22Rv1 (cell line): ENCODE measurements at regions not wholly inside any gene's neighbourhood (a gene's known extent, or its start where the extent isn't known, plus 50 kb on each side); places are given as distances from the start of the nearest gene placed in this dataset.
A peak's percentile ranks its signal among the peaks of the same experiment; 100 is the strongest.

Experiments
- CTCF ChIP-seq: fragments of 450-650 bp; IDR thresholded peaks from 2 replicates; pipeline ENCODE4 v1.5.1; 2017; ENCODE audit warnings: mild to moderate bottlenecking
- ZFX ChIP-seq: fragments of 450-650 bp; IDR thresholded peaks from 2 replicates; pipeline ENCODE4 v1.6.1; 2017; ENCODE audit warnings: antibody characterized with exemption, borderline replicate concordance

GRCh38 chr20:61044499-61044898 lies 207.6 kb upstream of the CDH4 start:
- TF ChIP-seq CTCF = peak; percentile 21
- no peak for TF ChIP-seq ZFX
